Inferior parietal cortex (tissue), 1 donor: ENCODE measurements at regions not wholly inside any gene's neighbourhood (a gene's known extent, or its start where the extent isn't known, plus 50 kb on each side); places are given as distances from the start of the nearest gene placed in this dataset.

Experiments
- DNase-seq: peaks from one replicate; pipeline ENCODE4 v3.0.0-alpha.2; 2016; ENCODE audit errors: extremely low spot score

GRCh38 chr2:42874949-42875801 is 82.8 kb upstream of the HAAO start:
- DNase-seq: no peak

GRCh38 chr2:42872721-42873120 is 80.3 kb upstream of the HAAO start:
- DNase-seq: no peak

DNA sequence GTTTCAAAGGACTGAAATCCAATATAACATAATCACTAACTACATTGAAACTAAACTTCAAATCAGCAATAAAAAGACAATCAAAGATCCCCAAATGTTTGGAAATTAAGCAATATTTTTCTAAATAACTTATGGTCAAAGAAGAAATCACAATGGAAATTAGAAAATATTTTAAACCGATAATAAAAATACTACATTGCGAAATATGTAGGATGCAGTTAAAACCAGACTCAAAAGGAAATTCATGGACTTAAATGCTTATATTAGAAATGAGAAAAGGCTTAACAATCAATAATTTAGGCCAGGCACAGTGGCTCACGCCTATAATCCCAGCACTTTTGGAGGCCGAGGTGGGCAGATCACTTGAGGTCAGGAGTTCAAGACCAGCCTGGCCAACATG is 79.0 kb upstream of the HAAO start:
- no peak for DNase-seq

DNA sequence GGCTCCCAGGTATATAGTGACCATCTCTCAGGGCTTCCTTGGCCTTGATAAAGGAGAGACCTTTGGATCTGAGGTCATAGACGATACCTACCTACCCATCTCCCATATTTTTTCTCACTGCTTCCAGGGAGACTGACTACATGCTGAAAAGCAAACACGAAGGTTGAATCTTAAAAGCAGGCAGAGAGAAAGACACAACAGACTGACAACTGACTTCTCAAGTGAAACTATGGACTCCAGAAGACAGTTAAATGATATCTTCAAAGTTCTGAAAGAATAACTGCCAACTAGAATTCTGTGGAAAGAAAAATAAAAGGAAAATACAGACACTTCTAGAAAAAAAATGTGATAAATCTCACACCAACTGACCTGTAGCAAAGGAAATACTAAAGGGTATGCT is 76.5 kb upstream of the HAAO start:
- no peak for DNase-seq

GRCh38 chr2:42868096-42868495 is 75.7 kb upstream of the HAAO start:
- no peak for DNase-seq

DNA sequence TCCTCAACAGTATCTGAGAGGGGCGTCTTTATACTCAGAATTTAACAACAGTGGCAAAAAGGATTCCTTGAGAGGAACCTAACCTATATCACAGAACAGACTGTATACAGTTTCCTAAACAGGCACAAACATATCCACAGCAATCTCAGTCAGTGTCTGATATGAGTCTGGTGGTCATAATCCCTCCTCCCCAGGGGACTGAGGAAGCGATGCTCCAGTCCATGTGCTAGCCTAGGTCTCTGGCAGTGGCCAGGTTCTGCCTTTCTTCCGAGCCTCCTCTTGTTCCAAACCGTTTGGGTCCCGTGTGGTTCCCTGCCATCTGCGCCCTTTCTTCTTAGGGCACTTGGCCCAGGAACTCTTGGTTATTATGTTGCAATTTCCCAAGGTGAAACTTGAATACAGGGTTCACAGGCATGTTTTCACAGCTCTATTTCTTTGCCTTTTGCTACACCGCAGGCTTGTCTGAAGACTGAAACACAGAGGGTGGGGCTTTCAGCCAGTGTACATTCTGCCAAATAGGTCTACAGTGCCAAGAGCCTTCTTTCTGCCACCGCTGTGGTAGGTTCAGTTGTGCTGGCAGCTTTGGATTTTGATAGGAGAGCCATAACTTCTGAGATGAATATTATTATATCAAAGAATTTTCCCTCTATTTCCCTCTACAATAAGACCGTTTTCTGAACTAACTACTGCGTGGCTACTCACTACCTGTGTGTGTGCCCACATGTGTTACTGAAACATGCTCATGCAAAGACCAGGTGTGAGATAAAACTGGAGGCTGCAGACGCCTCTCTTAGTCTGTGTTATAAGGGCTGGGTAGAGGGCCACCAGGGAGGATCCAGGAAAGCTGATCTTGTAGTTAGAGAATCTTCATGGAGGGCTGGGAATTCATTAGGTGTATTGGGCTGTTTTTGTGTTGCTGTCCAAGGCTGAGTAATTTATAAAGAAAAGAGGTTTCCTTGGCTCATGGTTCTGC is 75.0 kb upstream of the HAAO start:
- DNase-seq: no peak

DNA sequence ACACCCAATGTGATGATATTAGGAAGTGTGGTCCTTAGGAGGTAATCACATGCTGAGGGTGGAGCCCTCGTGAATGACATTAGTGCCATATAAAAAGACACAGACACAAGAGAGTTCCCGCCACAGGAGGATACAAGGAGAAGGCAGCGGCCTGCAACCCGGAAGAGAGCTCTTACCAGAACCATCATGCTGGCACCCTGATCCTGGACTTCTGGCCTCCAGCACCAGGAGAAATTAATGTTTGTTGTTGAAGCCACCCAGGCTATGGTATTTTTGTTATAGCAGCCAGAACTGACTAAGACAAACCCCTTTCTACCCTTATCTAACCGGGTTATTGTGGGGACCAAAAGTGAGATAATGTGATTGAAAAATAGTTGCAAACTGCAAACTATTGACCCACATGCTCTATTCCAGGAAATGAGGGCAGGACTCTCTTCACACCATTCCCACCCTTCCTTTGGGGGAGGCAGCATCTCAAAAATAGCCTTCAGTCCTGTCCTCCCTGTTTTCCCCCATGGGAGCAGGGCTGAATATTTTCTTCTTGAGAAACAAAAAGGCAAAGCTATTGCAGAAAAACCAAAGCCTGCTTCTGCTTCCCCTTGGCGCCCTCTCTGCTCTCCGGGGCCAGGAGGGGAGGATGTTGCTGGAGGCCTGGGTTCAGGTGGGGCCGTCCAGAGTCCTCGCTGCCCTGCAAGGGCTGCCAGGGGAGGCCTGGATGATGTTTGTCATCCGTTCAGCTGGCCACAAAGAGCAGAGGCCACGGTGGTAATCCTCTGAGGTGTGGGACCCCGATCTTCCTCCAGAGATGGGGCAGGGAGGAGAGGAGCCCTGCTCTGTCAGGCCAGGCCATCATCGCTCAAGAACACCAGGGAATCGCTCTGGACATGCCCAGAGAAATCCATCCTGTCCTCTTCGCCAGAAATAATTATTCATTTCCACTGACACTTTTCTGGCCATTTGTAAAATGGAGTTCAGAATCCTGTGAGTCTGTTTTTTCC is 73.8 kb upstream of the HAAO start:
- DNase-seq: no peak

DNA sequence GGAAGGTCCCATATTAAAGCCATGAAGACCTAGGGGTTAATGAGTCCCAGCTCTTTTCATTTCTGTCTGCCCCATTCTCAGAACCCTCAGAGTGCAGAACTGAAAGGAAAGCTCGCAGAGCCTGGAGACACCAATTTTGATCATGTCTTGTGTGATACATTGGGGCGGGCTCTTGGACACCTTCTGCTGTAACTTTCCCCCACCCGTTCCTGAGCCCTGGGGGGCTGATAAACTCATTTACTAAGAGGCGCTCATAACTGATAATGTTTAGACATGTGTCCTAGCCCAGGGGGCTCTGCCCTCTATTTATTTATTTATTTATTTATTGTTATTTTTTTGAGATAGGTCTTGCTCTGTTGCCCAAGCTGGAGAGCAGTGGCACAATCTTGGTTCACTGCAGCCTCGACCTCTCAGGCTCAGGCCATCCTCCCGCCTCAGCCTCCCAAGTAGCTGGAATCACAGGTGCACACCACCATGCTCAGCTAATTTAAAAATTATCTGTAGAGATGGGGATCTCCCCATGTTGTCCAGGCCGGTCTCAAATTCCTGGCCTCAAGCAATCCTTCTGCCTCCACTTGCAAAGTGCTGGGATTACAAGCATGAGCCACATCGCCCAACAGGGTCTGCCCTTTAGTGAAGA is 72.4 kb upstream of the HAAO start:
- no peak for DNase-seq

GRCh38 chr2:42864222-42864621 is 71.8 kb upstream of the HAAO start:
- no peak for DNase-seq

DNA sequence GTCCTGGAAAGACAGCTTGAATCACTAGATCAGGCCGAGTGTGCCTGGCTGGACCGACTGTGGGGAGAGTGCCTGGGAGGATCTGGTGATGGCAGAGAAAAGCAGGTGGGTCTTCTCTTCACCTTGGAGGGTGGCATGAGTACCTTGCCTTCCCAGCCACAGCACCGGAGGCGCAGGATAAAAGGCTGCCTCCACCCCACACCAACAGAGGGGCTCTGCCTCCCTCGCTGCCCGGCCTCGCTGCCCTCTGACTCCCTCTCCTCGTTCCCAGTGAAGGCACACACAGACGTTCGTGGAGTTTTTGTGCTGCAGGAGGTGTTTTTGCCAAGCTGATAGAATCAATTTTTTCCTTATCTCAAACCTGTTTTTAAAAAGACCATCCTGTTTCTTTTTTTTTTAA is 71.4 kb upstream of the HAAO start:
- no peak for DNase-seq

- no peak for DNase-seq
Measured at GRCh38 chr2:42863320-42863719, 70.9 kb upstream of the HAAO start.

DNA sequence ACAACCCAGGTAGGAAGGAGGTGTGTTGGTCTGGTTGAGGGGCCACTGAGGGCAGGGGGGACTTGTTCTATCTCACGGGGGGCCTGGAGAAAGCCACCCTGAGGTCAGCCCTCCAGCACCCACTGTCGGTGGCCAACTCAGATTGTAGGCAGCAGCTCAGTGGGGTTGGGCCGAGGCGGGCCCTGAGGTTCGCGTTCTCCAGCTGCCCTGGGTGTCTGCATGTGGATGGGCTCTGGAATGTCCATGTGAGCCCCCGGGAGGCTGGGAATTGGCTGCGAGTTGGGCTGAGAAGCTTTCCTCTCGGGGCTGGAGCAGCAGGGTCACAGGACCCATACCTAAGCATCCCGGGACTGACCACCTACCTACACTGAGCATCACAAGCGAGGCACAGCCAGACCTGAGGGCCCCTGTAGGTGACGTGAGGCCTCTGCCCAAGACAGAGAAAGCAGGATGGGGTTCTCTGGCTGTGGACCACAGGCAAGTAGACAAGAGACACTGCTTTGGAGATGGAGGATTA is 70.3 kb upstream of the HAAO start:
- DNase-seq: no peak

DNA sequence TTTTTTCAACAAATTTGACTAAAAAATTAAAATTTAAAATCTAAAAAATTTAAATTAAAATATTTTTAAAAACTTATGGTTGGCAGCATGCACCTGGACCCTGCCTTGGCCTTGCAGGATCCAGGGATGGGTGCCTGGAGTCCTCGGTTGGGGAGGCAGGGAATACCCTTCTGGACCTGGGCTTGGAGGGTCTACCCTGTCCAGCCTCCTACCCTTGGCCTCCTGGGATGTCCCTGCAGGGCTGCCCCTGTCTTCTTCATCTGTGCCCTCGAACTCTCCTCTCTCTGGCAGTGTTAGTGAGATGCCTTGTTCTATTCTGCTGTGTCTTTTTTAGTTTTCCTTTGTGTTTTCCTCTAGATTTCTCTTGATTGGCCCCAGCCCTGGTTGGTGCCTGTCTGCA is 68.9 kb upstream of the HAAO start:
- no peak for DNase-seq

DNA sequence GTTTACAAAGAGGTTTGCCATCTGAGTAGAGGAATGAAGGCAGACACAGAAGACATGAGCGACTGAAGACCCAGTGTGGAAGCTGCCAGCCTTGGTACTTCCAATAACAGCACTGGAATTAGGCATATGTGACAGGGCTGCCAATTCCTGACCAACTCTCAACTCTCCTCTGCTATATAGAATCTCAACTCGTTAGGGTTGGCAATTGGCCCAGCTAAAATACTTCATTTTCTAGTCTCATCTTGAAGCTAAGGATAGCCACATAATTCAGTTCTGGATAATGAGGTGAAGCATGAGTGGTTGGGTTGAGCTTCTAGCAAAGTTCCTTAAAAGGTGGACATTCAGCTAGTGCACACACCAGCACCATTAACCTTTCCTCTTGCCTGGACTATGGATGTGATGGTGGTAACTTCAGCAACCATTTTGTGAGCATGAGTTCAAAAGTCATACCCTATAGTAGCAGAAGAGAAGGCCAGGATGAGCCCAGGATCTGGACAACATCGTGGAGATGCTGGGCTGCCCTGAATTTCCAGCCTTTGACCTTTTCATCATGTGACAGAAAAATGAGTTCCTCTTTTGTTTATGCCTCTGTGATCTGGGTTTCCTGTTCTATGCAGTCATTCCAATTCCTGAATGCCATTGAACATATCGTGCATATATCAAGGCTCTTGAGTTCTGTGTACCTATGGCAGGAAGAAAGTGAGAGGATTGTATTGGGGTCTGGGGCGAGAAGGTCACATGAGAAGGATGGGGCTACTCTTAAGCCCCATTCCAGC is 68.1 kb upstream of the HAAO start:
- no peak for DNase-seq

- no peak for DNase-seq
Measured at GRCh38 chr2:42859791-42860190, 67.4 kb upstream of the HAAO start.

GRCh38 chr2:42859006-42859552 is 66.7 kb upstream of the HAAO start:
- peak; percentile 55 for DNase-seq

GRCh38 chr2:42858140-42859005 is 66.0 kb upstream of the HAAO start:
- no peak for DNase-seq

DNA sequence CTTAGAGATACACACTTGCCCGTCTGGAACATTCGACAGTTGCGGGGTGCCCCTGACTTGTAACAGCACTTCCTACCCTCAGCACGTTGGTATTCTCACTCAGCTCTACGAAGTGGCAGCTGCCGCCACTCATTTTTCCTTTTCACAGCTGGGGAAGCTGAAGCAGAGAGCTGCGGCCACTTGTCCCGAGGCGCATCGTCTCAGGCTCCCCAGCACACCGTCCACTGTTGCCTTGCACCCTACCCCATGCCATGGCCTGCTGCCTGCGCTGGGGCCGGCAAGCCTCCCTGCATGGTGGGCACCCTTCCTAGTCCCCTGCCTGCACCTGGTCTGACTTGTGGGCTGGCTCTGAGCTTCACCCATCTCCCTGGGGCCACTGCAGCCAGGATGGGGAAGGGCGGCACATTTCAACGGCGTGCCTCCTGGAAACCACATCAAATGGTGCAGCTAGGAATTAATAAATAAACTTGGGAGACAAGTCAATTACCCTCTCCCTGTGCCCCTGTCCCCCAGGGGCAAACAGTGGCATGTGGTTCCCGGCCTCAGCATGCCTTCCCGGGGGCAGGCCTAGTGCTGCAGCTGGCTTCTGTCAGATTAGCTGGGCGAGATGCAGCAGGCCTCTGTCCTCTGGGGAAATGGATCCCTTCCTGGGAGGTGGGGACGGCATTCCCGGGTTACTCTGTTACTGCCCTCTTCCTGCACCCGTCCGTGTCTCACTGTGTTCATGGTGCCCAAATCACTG is 64.7 kb upstream of the HAAO start:
- no peak for DNase-seq
